ENCODE measurements at regions not wholly inside any gene's neighbourhood (a gene's known extent, or its start where the extent isn't known, plus 50 kb on each side); places are given as distances from the start of the nearest gene placed in this dataset.
"Not testable (repeated sequence)": the region's sequence is repeated elsewhere in the genome, so short reads cannot be mapped to it uniquely, and the experiment has no call there.

DNA sequence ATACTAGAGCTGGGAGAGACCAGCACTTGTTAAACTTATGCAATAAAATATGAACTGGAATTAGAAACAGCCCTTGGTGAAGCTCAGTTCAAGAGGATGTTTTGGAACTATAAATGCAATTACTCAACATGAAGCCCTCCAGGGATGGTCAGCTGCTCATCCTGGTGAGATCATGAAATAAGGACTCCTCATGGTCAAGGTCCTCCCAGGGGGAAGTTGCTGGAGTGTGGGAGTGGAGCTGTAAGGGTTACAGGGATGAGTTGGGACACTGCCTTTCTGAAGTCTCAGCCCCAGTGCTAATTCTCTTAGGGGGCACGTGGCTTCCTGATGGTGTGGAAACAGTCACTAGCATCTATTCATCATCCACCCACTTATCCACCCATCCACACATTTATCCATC, 301.7 kb upstream of the SFSWAP start:
- Mint-ChIP-seq H3K9me3 (peaks cover 18% of the 10 kb centered on the region), H3K27me3 (no peaks in the 10 kb centered on the region), H3K4me3 (no peak overlapping the region), H3K4me1 (no peaks in the 10 kb centered on the region), H3K27ac (no peak overlapping the region), H3K36me3 (ENCODE audit: low read depth) (no peaks in the 10 kb centered on the region)
- intact Hi-C loops (cut with micrococcal nuclease), result no loop called here
- DNase-seq, result no peak

DNA sequence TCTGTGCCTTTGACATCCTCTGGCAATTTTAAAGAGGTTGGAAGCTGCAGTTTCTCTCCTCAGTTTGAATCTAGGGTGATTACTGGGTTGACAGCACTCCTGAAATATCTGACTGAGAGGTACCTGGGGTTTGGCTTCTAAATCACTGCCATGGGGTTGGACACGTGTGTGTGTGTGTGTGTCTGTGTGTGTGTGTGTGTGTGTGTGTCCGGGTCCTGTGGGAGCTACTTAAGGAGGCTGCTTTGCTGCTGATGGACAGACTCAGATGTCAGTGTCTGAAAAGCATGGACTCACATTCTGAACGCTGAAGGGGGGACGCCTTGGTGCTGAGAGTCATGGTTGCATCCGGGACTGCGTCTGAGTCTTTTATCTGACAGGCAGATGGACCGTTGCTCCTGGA, 299.1 kb upstream of the SFSWAP start:
- H3K4me1 Mint-ChIP-seq; DNase-seq; H3K4me3 Mint-ChIP-seq; H3K27me3 Mint-ChIP-seq; intact Hi-C loops (cut with micrococcal nuclease); H3K9me3 Mint-ChIP-seq; H3K36me3 Mint-ChIP-seq (ENCODE audit: low read depth); H3K27ac Mint-ChIP-seq: not testable (repeated sequence)

DNA sequence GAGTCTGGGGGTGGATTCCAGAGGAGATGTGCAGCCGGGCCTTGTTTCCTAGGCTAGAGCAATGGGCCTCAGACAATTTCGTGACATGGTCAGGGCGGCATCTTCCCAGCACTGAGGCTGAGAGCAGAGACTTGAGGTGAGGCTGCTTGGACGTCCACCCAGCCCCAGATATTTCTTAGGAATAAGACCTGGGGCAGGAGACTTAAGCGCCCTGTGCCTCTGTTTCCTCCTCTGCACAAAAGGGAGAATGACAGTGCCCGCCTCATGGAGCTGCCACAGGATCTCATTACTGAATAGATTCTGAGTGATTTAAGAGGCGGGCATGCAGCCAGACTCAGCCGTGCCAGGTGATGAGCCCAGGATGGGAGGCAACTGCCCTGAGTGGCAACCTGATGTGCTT, 297.9 kb upstream of the SFSWAP start:
- H3K9me3 Mint-ChIP-seq, result no peaks in the 10 kb centered on the region
- DNase-seq, result no peak
- no peaks in the 10 kb centered on the region for H3K27me3 Mint-ChIP-seq
- no peaks in the 10 kb centered on the region for H3K4me1 Mint-ChIP-seq
- no peaks in the 10 kb centered on the region for H3K36me3 Mint-ChIP-seq (ENCODE audit: low read depth)
- H3K4me3 Mint-ChIP-seq, result no peak overlapping the region
- no peak overlapping the region for H3K27ac Mint-ChIP-seq
- intact Hi-C loops (cut with micrococcal nuclease), result no loop called here

DNA sequence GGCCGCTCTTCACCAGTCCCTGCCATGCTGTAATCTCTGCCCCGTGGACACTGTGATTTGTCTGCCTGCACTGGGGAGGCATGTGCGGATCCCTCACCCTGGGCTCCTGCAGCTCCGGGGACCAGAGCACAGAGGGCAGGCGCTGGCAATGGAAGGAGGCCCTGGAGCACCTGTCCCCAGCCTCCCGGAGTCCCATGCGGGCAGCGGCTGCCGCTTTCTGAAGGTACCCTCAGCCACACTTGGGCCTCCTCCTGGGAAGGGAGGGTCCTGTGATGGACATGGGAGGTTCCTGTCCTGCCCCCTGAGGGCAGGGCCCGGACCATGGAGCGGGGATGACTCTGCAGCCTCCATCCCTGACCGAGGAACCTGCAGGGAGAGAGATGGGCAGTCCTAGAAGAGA, 297.4 kb upstream of the SFSWAP start:
- no peak overlapping the region for H3K27ac Mint-ChIP-seq
- no peaks in the 10 kb centered on the region for H3K27me3 Mint-ChIP-seq
- H3K9me3 Mint-ChIP-seq, result no peaks in the 10 kb centered on the region
- DNase-seq, result no peak
- H3K36me3 Mint-ChIP-seq (ENCODE audit: low read depth), result no peaks in the 10 kb centered on the region
- no peaks in the 10 kb centered on the region for H3K4me1 Mint-ChIP-seq
- intact Hi-C loops (cut with micrococcal nuclease), result no loop called here
- no peak overlapping the region for H3K4me3 Mint-ChIP-seq

GRCh38 chr12:131414155-131414922, 296.6 kb upstream of the SFSWAP start:
- H3K36me3 Mint-ChIP-seq (ENCODE audit: low read depth); H3K4me1 Mint-ChIP-seq; H3K27ac Mint-ChIP-seq; H3K27me3 Mint-ChIP-seq; H3K4me3 Mint-ChIP-seq; DNase-seq; intact Hi-C loops (cut with micrococcal nuclease); H3K9me3 Mint-ChIP-seq: not testable (repeated sequence)

- Mint-ChIP-seq H3K4me1 (no peaks in the 10 kb centered on the region), H3K27ac (no peak overlapping the region), H3K9me3 (no peaks in the 10 kb centered on the region), H3K27me3 (no peaks in the 10 kb centered on the region), H3K36me3 (ENCODE audit: low read depth) (no peaks in the 10 kb centered on the region), H3K4me3 (no peak overlapping the region)
- intact Hi-C loops (cut with micrococcal nuclease), result no loop called here
- DNase-seq, result no peak
Measured at GRCh38 chr12:131415781-131416180, 295.1 kb upstream of the SFSWAP start.

DNA sequence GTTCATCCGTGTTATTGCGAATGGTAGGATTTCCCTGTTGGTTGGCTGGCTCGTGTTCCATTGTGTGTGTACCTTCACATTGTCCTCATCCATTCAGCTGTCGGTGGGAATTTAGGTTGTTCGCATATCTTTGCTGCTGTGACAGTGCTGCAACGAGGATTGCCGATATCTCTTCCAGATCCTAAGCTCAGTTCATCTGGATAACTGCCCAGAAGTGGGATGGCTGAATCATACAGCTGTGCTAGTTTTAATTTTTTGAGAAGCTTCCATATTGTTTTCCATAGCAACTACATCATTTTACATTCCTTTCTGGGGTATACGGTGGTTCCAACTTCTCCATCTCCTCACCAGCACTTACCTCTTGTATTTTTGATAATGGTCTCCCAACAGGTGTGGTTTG, 292.8 kb upstream of the SFSWAP start:
- H3K4me1 Mint-ChIP-seq, result no peaks in the 10 kb centered on the region
- intact Hi-C loops (cut with micrococcal nuclease), result no loop called here

DNA sequence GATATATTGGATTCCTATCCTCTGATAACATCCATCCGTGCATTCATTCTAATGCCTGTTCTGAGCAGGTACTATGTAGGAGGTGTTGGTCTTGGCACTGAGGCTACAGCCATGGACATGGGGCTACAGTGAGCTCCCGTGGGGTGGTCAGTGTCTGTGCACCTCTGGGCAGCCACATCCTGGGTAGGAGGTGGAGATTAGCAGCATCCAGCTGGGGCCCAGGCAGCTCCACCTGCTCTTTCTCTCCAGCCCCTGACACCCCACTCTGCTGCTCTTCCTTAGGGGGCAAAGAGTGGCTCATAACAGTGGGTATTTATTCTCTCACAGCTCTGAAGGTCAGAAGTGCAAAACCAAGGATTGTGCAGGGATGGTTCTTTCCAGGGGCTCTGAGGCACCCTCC, 292.0 kb upstream of the SFSWAP start:
- Mint-ChIP-seq H3K27me3 (no peaks in the 10 kb centered on the region), H3K4me1 (no peaks in the 10 kb centered on the region), H3K9me3 (no peaks in the 10 kb centered on the region), H3K36me3 (ENCODE audit: low read depth) (no peaks in the 10 kb centered on the region), H3K4me3 (no peak overlapping the region), H3K27ac (no peak overlapping the region)
- intact Hi-C loops (cut with micrococcal nuclease), result no loop called here
- DNase-seq, result no peak

More for the DNA sequence above, 292.8 kb upstream of the SFSWAP start:
- Mint-ChIP-seq H3K27ac (no peak overlapping the region), H3K4me3 (no peak overlapping the region), H3K9me3 (no peaks in the 10 kb centered on the region), H3K27me3 (no peaks in the 10 kb centered on the region), H3K36me3 (ENCODE audit: low read depth) (no peaks in the 10 kb centered on the region)
- DNase-seq, result no peak

DNA sequence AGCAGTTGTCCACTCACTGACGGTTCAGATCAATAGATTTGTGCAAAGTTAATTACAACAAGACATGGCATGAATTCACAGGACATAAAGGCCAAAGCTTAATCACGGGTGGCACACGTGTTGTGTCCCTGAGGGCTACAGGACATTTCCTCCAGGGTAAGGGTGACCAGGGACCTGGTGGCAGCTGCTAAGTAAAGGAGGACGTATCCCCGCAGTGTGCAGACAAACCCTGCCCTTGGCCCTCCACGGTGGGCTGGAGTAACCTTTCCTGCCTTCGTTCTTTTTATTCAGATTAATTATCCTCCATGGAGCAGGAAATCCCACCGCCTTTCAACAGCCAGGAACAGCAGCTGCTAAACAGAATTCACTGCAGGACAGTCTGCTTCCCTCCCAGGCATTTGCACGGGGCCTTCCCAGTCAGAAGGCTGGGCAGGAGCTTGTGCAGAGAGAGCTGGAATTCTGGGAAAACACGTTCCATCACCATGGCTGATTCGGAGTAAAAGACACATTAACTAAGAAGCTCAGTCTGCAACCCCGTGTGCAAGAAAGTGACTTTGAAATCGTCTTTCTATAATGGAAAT, 289.9 kb upstream of the SFSWAP start:
- no peaks in the 10 kb centered on the region for H3K27me3 Mint-ChIP-seq
- H3K4me3 Mint-ChIP-seq, result no peak overlapping the region
- no peaks in the 10 kb centered on the region for H3K4me1 Mint-ChIP-seq
- H3K36me3 Mint-ChIP-seq (ENCODE audit: low read depth), result no peaks in the 10 kb centered on the region
- DNase-seq, result no peak
- intact Hi-C loops (cut with micrococcal nuclease), result no loop called here
- H3K9me3 Mint-ChIP-seq, result no peaks in the 10 kb centered on the region
- no peak overlapping the region for H3K27ac Mint-ChIP-seq

DNA sequence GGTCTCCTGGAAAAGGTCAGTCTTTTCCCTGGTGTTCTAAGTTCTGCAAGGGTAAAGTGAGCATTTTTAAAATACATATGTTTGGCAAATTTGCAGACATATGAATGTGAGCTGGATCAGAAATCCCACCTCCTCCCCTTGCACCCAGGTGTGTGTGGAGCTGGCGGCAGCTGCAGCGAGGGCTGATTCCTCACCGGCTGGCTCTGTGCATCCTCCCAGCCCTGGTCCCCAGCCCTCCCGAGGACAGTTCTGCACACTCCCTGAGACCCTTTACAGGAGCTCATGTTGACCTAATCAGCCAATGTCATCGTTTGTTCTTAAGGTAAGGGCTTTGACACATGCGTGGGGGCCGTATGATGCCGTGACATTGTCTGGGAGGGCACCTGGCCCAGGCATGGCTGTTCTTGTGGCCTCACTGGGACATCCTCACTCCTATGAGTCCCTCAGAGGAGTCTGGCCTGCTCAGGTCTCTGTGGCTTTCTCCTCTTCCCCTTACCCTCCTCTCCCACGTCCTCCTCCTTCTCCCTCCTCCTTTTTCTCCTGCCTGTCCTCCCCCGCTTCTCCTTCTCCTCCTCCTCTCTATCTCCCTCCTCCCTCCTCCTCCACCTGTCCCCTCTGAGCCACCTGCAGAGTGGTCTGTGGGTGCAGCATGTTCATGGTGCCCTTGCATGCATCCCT, 289.2 kb upstream of the SFSWAP start:
- Mint-ChIP-seq H3K4me3 (no peak overlapping the region), H3K4me1 (no peaks in the 10 kb centered on the region), H3K27ac (no peak overlapping the region), H3K36me3 (ENCODE audit: low read depth) (no peaks in the 10 kb centered on the region), H3K9me3 (no peaks in the 10 kb centered on the region), H3K27me3 (no peaks in the 10 kb centered on the region)
- intact Hi-C loops (cut with micrococcal nuclease), result no loop called here
- no peak for DNase-seq

DNA sequence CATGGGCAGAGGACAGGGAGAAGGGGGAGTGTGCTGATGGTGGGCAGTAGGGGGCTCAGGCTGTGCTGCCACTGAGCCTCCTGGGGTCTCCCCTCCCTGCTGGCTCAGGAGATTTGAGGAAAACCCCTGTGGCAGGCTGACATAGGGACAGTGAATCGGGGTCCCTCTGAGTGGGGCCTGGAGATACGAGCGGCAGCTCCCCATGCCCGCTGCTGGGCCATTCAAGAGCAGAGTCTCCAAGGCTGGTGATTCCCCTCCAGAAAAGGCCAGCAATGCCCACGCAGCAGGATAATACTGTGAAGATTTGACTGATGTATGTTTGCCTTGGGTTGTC, 288.7 kb upstream of the SFSWAP start:
- no peaks in the 10 kb centered on the region for H3K36me3 Mint-ChIP-seq (ENCODE audit: low read depth)
- H3K9me3 Mint-ChIP-seq, result no peaks in the 10 kb centered on the region

GRCh38 chr12:131422744-131423143, 288.1 kb upstream of the SFSWAP start:
- Mint-ChIP-seq H3K27ac (no peak overlapping the region), H3K27me3 (no peaks in the 10 kb centered on the region), H3K36me3 (ENCODE audit: low read depth) (no peaks in the 10 kb centered on the region), H3K9me3 (no peaks in the 10 kb centered on the region), H3K4me1 (no peaks in the 10 kb centered on the region), H3K4me3 (no peak overlapping the region)
- intact Hi-C loops (cut with micrococcal nuclease), result no loop called here
- DNase-seq, result no peak

More for the DNA sequence above, 288.7 kb upstream of the SFSWAP start:
- H3K27ac Mint-ChIP-seq, result no peak overlapping the region
- no peak overlapping the region for H3K4me3 Mint-ChIP-seq
- H3K27me3 Mint-ChIP-seq, result no peaks in the 10 kb centered on the region
- intact Hi-C loops (cut with micrococcal nuclease), result no loop called here
- no peak for DNase-seq
- H3K4me1 Mint-ChIP-seq, result no peaks in the 10 kb centered on the region

- H3K36me3 Mint-ChIP-seq (ENCODE audit: low read depth), result no peaks in the 10 kb centered on the region
- no peaks in the 10 kb centered on the region for H3K4me1 Mint-ChIP-seq
- no peak for DNase-seq
- H3K4me3 Mint-ChIP-seq, result no peak overlapping the region
- no peaks in the 10 kb centered on the region for H3K9me3 Mint-ChIP-seq
- H3K27ac Mint-ChIP-seq, result no peak overlapping the region
- intact Hi-C loops (cut with micrococcal nuclease), result no loop called here
- H3K27me3 Mint-ChIP-seq, result no peaks in the 10 kb centered on the region
Measured at GRCh38 chr12:131424270-131424669, 286.6 kb upstream of the SFSWAP start.

DNA sequence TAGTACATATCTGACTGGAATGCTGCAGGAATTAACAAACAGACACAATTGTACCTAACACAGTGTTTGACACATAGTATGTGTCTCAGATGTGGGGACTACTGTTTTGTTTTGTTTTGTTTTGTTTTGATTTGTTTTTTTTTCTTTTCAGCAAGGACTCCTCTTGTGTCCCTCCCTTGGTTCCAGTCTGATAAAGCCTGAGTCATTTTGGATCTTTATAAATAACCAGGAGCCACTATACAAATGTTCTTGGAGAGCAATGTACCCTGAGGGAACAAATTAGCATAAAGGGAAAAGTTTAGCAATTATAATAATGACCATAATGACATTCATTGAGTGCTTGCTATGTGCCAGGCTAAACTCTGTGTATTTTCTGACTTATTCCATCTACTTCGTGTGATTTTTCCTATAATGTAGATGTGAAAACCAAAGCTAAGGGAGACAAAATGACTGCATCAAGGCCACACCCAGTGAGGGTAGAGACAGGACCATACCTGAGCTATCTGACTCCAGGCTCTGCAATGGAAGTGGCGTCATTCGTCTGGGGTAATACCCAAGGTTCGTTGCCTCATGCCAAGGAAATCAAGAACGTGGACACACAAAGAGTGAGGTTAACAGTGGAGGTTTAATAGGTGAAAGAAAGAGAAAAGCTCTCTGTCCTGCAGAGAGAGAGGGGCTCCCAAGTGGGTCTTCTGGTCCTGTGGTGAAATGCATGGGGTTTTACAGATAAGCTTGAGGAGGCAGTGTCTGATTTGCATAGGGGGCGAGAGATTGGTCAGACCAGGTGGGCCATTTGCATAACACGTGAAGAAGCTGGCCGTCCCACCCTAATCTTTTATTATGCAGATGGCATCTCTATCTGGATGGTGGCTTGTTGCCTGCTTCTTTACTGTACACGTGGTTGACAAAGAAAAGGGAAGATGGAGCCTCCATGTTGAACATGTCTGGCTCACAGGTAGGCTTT, 285.5 kb upstream of the SFSWAP start:
- Mint-ChIP-seq H3K9me3 (no peaks in the 10 kb centered on the region), H3K27me3 (no peaks in the 10 kb centered on the region), H3K36me3 (ENCODE audit: low read depth) (no peaks in the 10 kb centered on the region), H3K27ac (no peak overlapping the region), H3K4me1 (no peaks in the 10 kb centered on the region), H3K4me3 (no peak overlapping the region)
- intact Hi-C loops (cut with micrococcal nuclease), result no loop called here
- no peak for DNase-seq
